Left ventricle myocardium inferior (tissue), 1 donor: ENCODE measurements at regions not wholly inside any gene's neighbourhood (a gene's known extent, or its start where the extent isn't known, plus 50 kb on each side); places are given as distances from the start of the nearest gene placed in this dataset.

Source experiments
- DNase-seq: peaks from one replicate; pipeline ENCODE4 v3.0.0-alpha.2; 2020
- H3K27ac ChIP-seq: fragments of 200-600 bp; replicated peaks from 2 replicates; pipeline ENCODE4 v1.8.0; 2021
- H3K27me3 ChIP-seq: fragments of 200-600 bp; 2 replicates; pipeline ENCODE4 v1.8.0; 2021; ENCODE audit warnings: low read depth
- H3K36me3 ChIP-seq: fragments of 200-600 bp; 2 replicates; pipeline ENCODE4 v1.8.0; 2021
- H3K4me1 ChIP-seq: fragments of 200-600 bp; 2 replicates; pipeline ENCODE4 v1.8.0; 2021
- H3K4me3 ChIP-seq: fragments of 200-600 bp; 2 replicates; pipeline ENCODE4 v1.8.0; 2021; ENCODE audit warnings: mild to moderate bottlenecking, moderate library complexity
- H3K9me3 ChIP-seq: fragments of 200-600 bp; replicated peaks from 2 replicates; pipeline ENCODE4 v1.8.0; 2021
- intact Hi-C: fragments of 100-400 bp; cut with micrococcal nuclease; formaldehyde crosslinking; loops from one replicate; pipeline ENCODE4 v1.11.0; 2022
- TF ChIP-seq, protein P1 (sequence below): fragments of 200-600 bp; IDR thresholded peaks from 2 replicates; pipeline ENCODE4 v1.8.0; 2021; ENCODE audit warnings: antibody characterized with exemption, mild to moderate bottlenecking, borderline replicate concordance
- donor health status: DM: no; HTN: yes; CAD: no; lungs with severe emphysema.

DNA sequence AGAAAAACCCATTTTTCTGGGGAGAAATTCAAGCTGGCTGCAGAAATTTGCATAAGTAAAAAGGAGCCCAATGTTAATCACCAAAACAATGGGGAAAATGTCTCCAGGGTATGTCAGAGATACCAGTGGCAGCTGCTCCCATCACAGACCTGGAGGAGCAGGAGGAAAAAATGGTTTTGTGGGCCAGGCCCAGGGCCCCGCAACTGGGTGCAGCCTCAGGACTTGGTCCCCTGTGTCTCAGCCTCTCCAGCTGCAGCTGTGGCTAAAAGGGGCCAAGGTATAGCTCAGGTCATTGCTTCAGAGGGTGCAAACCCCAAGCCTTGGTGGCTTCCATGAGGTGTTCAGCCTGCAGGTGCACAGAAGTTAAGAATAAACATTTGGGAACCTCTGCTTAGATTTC, 536.4 kb upstream of the FRG1 start:
- Histone ChIP-seq H3K4me3 (no peak overlapping the region), H3K27me3 (no peaks in the 10 kb centered on the region), H3K27ac (no peak overlapping the region), H3K4me1 (no peaks in the 10 kb centered on the region), H3K36me3 (no peaks in the 10 kb centered on the region), H3K9me3 (peaks cover 8% of the 10 kb centered on the region)
- intact Hi-C loops, result no loop called here
- TF ChIP-seq, protein P1, sequence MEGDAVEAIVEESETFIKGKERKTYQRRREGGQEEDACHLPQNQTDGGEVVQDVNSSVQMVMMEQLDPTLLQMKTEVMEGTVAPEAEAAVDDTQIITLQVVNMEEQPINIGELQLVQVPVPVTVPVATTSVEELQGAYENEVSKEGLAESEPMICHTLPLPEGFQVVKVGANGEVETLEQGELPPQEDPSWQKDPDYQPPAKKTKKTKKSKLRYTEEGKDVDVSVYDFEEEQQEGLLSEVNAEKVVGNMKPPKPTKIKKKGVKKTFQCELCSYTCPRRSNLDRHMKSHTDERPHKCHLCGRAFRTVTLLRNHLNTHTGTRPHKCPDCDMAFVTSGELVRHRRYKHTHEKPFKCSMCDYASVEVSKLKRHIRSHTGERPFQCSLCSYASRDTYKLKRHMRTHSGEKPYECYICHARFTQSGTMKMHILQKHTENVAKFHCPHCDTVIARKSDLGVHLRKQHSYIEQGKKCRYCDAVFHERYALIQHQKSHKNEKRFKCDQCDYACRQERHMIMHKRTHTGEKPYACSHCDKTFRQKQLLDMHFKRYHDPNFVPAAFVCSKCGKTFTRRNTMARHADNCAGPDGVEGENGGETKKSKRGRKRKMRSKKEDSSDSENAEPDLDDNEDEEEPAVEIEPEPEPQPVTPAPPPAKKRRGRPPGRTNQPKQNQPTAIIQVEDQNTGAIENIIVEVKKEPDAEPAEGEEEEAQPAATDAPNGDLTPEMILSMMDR, result no peak
- no peak for DNase-seq

DNA sequence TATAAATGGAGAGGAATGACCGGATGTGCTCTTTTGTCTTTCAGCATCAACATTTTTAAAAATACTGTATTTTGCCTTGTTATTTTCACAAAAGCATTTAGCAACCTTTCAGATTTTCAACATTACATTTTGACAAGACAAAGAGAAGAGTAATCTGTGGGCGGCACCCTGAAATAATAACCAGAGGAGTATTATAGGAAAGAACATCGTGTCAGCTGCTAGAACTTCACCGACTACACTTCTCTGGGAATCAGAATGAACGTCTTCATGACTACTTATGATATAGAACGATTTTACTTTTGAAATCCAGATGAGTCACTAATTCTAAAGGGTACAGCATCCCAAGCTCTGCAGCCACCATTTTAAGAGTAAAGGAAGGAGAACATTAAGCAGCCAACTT, 531.5 kb upstream of the FRG1 start:
- H3K36me3 ChIP-seq, result no peaks in the 10 kb centered on the region
- no peaks in the 10 kb centered on the region for H3K4me1 ChIP-seq
- H3K27ac ChIP-seq, result no peak overlapping the region
- TF ChIP-seq, protein P1, result no peak
- intact Hi-C loops, result no loop called here
- no peaks in the 10 kb centered on the region for H3K27me3 ChIP-seq
- no peak overlapping the region for H3K4me3 ChIP-seq
- peaks cover 22% of the 10 kb centered on the region for H3K9me3 ChIP-seq
- DNase-seq, result no peak

DNA sequence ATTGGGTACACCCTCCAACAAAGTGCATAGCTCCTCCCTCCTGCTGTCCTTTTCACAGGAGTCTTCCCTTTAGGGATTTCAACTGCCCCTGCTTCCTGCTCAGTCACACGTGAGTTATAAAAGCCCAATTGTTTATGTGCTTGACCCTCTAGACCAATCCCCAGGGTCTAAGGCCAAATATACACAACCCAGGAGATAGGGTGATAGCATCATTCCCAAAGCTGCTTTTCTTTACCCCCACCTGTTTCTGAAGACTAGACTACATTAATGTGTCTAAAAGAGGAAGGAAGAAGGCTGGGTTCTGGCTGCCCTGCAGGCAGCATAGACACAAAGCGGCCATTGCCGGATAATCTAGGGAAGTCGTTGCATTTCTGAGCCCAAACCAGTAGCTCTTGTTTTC, 526.7 kb upstream of the FRG1 start:
- H3K36me3 ChIP-seq, result no peaks in the 10 kb centered on the region
- no peaks in the 10 kb centered on the region for H3K27me3 ChIP-seq
- H3K9me3 ChIP-seq, result peaks cover 16% of the 10 kb centered on the region
- TF ChIP-seq, protein P1, result no peak
- H3K4me1 ChIP-seq, result no peaks in the 10 kb centered on the region
- H3K4me3 ChIP-seq, result no peak overlapping the region
- intact Hi-C loops, result no loop called here
- DNase-seq, result no peak
- H3K27ac ChIP-seq, result no peak overlapping the region

DNA sequence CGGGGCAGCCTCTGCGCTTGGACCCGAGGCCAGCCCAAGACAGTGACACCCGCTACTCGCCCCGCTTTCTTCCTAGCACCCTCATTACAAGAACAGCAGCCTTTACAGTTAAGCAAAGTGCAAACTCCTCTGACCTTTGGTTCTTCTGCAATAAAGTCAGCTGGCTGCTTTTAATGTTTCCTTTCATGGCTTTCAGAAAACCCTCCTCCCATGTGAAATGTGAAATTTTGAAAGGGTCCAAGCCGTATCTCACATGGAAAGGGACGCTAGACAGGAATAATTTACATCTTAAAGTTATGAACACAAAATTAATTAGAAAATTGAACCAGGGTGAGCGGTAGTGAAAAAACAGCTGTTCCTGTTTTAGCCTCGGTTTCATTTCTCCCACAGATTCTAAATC, 520.1 kb upstream of the FRG1 start:
- TF ChIP-seq, protein P1, result no peak
- Histone ChIP-seq H3K4me3 (no peak overlapping the region), H3K27ac (no peak overlapping the region), H3K27me3 (peaks cover 3% of the 10 kb centered on the region), H3K4me1 (no peaks in the 10 kb centered on the region), H3K36me3 (no peaks in the 10 kb centered on the region), H3K9me3 (no peaks in the 10 kb centered on the region)
- intact Hi-C loops, result no loop called here
- no peak for DNase-seq

DNA sequence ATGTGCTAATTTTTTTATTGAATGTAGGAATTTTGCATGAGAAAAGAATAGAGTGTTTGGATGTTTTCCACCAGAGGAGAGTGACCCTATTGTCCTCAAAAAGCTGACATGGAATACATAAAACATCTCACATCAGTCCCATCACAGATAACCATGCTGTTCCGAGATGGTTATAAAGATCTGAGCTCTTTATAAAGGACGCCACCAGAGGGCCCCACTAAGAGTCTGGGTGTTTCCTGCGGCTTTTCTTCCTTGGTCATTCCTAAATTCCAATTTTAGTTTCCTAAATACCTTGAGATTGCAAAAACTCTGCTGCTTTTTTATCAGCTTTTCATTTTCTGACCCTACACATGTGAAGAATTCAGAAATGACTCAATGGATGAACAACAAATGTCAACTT, 504.5 kb upstream of the FRG1 start:
- no peaks in the 10 kb centered on the region for H3K4me1 ChIP-seq
- H3K36me3 ChIP-seq, result no peaks in the 10 kb centered on the region
- no peak overlapping the region for H3K4me3 ChIP-seq
- TF ChIP-seq, protein P1, result peak; percentile 42
- peaks cover 4% of the 10 kb centered on the region for H3K27me3 ChIP-seq
- H3K9me3 ChIP-seq, result peaks cover 22% of the 10 kb centered on the region
- H3K27ac ChIP-seq, result no peak overlapping the region
- intact Hi-C loops, result no loop called here
- DNase-seq, result no peak

DNA sequence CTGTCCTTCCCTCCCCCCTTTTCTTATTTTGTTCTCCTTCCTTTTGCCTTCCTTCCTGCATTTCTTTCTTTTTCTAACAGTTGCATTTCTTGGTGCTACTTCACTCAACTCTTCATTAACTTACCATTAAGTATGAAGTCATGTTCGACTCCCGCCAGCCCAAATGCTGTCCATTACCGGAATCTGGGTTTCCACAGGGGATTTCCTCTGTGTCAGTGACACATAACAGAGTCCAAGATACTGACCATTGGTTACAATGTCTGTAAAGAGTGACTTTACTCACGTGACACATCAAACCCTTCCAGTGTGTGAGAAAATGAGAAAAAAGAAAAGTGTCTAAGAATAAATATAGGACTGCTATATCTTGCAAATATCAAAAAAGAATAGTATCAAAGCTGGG, 500.0 kb upstream of the FRG1 start:
- intact Hi-C loops, result no loop called here
- peaks cover 6% of the 10 kb centered on the region for H3K9me3 ChIP-seq
- no peak for DNase-seq
- no peak overlapping the region for H3K4me3 ChIP-seq
- TF ChIP-seq, protein P1, result no peak
- H3K4me1 ChIP-seq, result no peaks in the 10 kb centered on the region
- peaks cover 6% of the 10 kb centered on the region for H3K27me3 ChIP-seq
- no peaks in the 10 kb centered on the region for H3K36me3 ChIP-seq
- H3K27ac ChIP-seq, result no peak overlapping the region
